HEK293T (cell line): ENCODE measurements at regions not wholly inside any gene's neighbourhood (a gene's known extent, or its start where the extent isn't known, plus 50 kb on each side); places are given as distances from the start of the nearest gene placed in this dataset.

Experiments used
- CTCF ChIA-PET: fragments of 350-600 bp; formaldehyde crosslinking; extraction: SDS; loops from one replicate; lab custom pipeline; 2021; ENCODE audit warnings: antibody characterized with exemption, inconsistent platforms; lab: Yijun Ruan, JAX
- POLR2A ChIA-PET: fragments of 350-600 bp; formaldehyde crosslinking; extraction: SDS; loops from one replicate; lab custom pipeline; 2020; ENCODE audit warnings: antibody characterized with exemption, inconsistent platforms; lab: Yijun Ruan, JAX
- DNase-seq: peaks from one replicate; pipeline ENCODE4 v3.0.0; 2012; ENCODE audit warnings: mixed read lengths; ENCODE audit errors: extremely low spot score
- BHLHE40 ChIP-seq: fragments of 450-650 bp; IDR thresholded peaks from 2 replicates; pipeline ENCODE4 v1.6.1; 2016; ENCODE audit warnings: mild to moderate bottlenecking, moderate library complexity, borderline replicate concordance
- FOXM1 ChIP-seq: fragments of 450-650 bp; IDR thresholded peaks from 2 replicates; pipeline ENCODE4 v1.6.1; 2017; ENCODE audit warnings: mild to moderate bottlenecking, borderline replicate concordance

GRCh38 chr11:26278354-26278753, 53.6 kb upstream of the ANO3 start:
- POLR2A ChIA-PET, result no interaction called here
- CTCF ChIA-PET, result no interaction called here
- TF ChIP-seq BHLHE40 (no peak), FOXM1 (no peak)
- no peak for DNase-seq
